Umbilical cord (tissue), 1 donor: ENCODE measurements at regions not wholly inside any gene's neighbourhood (a gene's known extent, or its start where the extent isn't known, plus 50 kb on each side); places are given as distances from the start of the nearest gene placed in this dataset.
A peak's percentile ranks its signal among the peaks of the same experiment; 100 is the strongest.

ENCODE experiments used
- DNase-seq: peaks from one replicate; pipeline ENCODE4 v3.0.0-alpha.2; 2015; ENCODE audit warnings: low spot score

DNA sequence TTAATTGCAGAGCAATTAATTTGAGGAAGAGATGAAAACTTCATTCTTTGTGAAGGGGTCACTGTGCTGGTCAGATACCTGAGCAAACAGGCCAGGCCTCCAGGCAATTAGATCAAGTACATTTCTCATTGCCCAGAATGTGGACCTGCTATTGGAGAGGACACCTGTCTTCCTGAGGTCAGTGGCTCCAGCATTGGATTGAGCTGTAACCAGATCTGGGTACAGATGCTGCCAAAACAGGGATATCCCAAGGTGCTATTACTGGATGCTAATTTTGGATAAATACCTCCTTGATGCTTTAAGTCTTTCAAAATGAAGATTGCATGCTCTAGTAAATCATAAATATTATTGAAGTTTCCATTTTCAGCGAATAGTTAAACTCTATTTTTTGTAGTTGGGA is 131.5 kb downstream of the FAM161A start:
- DNase-seq: no peak

DNA sequence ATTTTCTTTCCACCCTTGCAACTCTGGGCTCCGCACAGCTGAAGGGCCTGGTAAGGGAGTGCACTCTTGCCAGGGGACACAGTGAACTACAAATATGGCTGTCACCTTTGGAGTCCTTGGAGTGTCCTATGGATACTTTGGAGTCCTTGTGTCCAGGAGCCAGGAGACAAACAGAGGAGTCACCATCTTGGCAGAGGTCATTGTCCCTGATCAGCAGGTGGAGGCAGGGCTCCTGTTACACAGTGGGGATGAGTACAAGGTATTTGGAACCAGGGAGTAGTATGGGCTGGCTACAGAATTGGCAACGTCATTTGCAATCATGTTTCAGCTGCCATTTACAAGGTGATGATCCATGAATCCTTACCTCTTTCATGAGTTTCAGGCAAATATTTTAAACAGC is 132.5 kb downstream of the FAM161A start:
- DNase-seq: no peak

- DNase-seq: no peak
These were observed 132.9 kb downstream of the FAM161A start for GRCh38 chr2:61720911-61721310.

DNA sequence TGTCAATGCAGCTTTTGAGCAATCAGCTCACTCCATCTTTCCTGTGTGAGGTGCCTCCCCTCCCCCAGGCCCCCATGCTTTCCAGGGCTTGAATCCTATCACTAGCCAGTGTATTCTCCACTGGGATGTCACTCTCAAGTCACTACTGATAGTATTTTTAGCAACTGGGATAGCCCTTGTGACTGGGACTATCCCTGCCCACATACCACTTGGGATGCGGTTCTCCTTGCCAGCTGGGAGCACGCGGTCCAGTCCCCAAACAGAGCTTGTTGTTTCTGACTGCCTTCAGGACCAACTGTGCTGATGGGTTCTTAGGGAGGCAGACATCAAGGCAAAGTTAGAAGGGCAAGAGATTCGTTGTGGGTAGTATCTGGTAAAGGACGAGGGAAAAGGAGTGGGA is 134.9 kb downstream of the FAM161A start:
- DNase-seq: no peak

- DNase-seq: no peak
These were observed 138.4 kb downstream of the FAM161A start for GRCh38 chr2:61715506-61715905.

- no peak for DNase-seq
These were observed 139.7 kb downstream of the FAM161A start for GRCh38 chr2:61714210-61714609.

GRCh38 chr2:61713457-61713856 is 140.4 kb downstream of the FAM161A start:
- no peak for DNase-seq

DNA sequence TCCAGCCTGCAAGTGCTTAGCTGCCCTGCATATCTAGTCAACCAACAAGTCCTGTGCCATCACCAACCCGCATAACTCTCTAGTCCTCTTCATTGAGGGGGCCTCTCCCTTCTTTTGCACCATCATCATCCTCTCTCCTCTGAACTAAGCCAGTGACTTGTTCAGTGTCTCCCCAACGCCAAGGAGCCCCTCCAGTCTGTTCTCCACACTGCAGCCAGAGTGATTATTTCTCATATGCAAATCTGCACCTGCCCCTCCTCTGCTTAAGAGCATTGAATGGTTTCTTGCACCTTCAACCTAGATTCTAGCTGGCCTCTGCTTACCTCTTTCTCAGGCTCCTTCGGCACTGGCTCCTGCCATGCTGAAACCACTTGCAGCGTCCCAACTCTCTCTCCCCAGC is 141.8 kb downstream of the FAM161A start:
- DNase-seq: no peak

GRCh38 chr2:61710711-61711110 is 143.1 kb downstream of the FAM161A start:
- no peak for DNase-seq

DNA sequence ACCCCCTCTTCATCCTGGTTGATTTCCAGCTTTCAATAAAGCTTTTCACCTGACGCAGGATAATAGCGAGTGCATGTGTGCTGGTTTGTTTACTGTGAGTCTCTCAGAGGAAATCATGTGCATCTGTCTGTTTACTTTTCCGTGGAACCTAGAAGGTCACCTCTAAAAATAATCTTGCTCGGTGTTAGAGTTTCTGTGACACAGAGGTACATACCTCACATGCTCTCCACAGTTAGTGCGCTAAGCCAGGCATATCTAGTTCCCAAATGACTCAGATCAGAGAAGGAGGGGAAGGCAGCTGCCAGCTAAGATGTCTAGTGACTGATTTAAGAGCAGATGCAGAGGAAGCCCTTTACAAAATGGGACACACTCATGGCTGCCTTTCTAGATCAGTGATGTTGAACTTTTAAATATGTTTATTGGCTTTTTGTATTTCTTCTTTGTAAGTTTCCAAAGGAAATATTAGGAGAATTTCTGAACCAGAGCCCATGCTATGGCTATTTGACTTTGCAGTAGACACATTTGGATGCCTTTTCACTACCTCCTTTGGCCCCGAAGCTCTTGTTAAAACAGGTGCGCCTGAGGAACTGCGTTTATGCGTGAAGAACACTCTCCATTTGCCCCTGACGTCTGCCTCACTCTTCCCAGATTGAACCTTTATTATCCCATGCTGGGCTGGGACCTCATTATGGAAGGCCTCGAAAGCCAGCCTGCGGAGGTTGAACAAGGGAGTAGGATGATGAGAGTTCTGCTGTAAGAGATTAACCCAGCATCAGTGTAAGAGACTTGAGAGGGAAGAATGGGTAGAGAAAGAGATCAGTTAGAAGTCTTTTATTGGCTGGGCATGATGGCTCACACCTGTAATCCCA is 145.6 kb downstream of the FAM161A start:
- DNase-seq: peak; percentile 5

DNA sequence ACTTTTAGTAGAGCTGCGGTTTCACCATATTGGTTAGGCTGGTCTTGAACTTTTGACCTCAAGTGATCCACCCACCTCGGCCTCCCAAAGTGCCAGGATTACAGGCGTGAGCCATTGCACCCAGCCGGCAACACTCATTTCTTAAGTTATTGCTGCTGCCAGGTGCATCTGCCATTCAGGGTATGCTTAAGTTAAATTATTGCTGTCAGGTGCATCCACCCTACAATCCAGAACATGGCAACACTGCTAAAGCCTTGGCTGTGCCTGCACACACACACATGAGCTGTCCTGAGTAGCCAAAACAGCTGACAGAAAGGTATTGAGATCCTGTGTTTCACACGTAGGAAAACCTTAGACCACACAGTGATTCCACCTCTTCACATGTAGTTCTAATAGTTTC is 148.2 kb downstream of the FAM161A start:
- no peak for DNase-seq

DNA sequence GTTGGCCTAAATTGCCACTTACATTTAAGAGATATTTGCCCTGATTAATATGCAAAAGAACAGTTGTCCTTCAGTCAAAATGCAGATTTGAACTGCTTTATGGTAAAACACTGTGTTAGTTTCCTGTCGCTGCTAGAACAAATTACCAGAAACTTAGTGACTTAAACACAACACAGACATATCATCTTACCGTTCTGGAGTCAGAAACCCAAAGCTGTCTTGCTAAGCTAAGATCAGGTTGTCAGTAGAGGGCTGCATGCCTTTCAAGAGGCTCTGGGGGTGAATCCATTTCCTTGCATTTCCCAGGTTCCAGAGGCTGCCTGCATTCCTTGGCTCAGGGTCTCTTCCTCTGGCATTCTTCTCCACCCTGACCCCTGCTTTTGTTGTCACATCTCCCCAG is 149.5 kb downstream of the FAM161A start:
- DNase-seq: no peak

GRCh38 chr2:61702088-61702467 is 151.8 kb downstream of the FAM161A start:
- no peak for DNase-seq

GRCh38 chr2:61700464-61700863 is 153.4 kb downstream of the FAM161A start:
- DNase-seq: no peak

- DNase-seq: peak; percentile 93
These were observed 156.4 kb upstream of the XPO1 start for GRCh38 chr2:61694312-61695274.

DNA sequence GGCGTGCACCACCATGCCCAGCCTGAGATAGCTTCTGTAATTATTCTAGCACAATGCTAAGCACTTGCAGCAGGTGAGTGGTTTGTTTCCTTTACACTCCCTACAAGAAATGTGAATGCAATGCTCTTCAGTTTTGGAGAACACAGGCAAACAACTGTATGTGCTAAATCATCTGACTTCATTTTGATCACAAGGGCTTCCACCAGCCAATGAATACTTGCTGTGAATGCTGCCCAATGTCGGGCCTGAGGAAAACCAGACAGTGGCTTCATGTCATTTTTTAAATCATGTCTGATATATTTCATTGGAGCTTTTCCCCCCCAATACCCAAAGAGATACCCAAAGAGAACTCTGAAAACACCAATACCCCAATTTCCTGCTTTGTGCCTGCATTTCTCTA is 155.6 kb upstream of the XPO1 start:
- DNase-seq: no peak

GRCh38 chr2:61690078-61690596 is 152.0 kb upstream of the XPO1 start:
- no peak for DNase-seq

- no peak for DNase-seq
These were observed 151.4 kb upstream of the XPO1 start for GRCh38 chr2:61689568-61689967.

GRCh38 chr2:61688369-61689334 is 150.5 kb upstream of the XPO1 start:
- no peak for DNase-seq

- DNase-seq: no peak
These were observed 140.9 kb upstream of the XPO1 start for GRCh38 chr2:61679096-61679495.

DNA sequence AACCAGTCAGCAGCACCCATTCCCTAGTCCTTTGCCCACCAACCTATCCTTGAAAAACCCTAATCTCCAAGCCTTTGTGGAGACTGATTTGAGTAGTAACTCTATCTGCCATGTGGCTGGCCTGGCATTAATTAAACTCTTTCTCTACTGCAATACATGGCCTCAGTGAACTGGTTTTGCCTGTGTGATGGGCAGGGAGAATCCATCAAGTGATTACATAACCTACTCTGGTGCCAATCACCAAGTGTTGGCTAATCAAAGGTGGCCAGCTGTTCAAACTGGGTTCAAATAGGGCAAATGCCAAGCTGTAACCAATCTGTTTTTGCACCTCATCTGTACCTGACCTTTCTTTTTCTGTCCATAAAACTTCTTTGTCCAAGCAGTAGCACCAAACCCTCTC is 139.8 kb upstream of the XPO1 start:
- DNase-seq: no peak
